ENCODE measurements at regions not wholly inside any gene's neighbourhood (a gene's known extent, or its start where the extent isn't known, plus 50 kb on each side); places are given as distances from the start of the nearest gene placed in this dataset.

- TF ChIP-seq CTCF (IDR thresholded peaks at IDR 0.05) (no peak), POLR2A (IDR thresholded peaks at IDR 0.05; ENCODE audit: low read depth) (no peak), POLR2AphosphoS5 (IDR thresholded peaks at IDR 0.05) (no peak), EP300 (IDR thresholded peaks at IDR 0.05) (no peak)
These were observed 646.6 kb downstream of the TLE4 start for GRCh38 chr9:80218328-80218727.
